GM11168 (cell line): ENCODE measurements at regions not wholly inside any gene's neighbourhood (a gene's known extent, or its start where the extent isn't known, plus 50 kb on each side); places are given as distances from the start of the nearest gene placed in this dataset.

Experiments used
- in situ Hi-C: fragments of 300-500 bp; cut with MboI; formaldehyde crosslinking; loops from one replicate; pipeline ENCODE4 v1.12.0; 2022; ENCODE audit warnings: low sequenced_read_pairs; ENCODE audit not compliant: unreplicated experiment

DNA sequence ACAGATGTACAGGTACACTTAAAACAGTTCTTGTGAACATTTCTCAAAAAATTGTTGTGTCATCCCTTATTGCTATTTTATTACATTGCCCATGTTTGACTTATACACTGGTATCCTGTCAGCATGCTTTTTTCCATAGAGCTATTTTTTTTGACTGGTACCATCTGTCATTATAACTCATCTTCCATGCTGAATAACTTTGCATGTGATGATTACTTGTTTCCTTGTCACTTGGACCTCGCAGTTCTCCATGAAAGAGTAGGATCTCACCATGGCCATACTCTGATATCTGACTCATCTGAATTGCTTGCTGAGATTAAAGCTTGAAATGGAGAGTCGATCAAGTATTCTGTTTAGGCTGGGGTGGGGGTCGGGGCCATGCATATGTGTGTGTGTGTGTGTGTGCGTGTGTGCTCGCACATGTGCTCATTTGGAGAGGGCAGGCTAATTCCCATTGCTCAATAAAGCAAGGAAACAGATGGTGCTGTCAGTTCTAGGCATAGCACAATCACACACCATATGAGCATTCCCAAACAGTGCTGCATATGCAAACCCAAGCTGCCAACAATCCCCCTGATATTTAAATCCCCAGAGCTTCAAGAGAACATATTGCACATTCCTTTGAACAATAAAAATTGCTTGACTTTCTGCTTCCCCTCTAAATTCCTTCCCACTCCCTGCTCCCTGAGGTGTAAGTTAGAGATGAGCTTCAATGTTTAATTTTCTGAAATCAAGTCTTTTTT lies 62.9 kb downstream of the NHLRC3 start:
- in situ Hi-C loops: no loop called here

DNA sequence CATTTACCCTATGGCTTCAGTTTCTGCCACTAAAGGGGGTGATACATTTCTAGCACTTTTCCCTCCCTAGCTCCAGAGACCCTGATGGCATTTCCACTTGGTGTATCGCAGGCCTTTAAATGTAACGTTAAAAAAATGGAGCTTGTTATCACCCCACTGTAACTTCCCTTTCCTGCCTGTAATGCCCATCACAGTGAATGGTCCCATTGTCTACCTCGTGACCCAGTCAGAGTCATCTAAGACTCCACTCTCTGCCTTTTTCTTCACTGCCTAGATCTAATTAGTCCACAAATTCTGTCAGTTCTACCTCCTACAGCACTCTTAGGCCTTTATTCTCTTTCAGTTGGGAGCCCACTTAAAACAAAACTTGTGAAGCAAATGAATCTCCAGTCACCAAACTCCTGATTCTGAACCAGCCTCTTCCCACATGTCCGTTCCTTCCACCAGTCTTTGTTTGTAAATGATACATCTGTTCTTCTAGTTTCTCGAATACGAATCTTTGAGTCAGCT lies 64.8 kb downstream of the NHLRC3 start:
- in situ Hi-C loops: no loop called here

DNA sequence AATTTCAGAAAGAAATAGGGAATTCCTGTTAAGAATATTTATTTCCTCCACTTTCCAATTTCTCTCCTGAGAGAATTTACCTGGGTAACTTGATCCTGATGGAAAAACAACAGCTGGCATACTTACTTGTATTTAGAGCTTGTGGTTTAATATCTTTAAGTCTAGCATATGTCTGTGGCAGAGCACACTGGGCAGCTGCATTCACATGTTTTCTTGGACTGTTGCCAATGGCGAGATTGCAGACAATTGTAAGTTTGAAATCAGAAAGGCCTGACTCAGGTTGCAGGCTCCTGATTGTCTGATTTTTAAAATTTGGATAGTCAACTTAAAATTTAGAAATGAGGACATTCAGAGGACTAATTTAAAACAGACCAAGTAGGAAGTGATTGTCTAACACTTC lies 66.9 kb downstream of the NHLRC3 start:
- in situ Hi-C loops: no loop called here

DNA sequence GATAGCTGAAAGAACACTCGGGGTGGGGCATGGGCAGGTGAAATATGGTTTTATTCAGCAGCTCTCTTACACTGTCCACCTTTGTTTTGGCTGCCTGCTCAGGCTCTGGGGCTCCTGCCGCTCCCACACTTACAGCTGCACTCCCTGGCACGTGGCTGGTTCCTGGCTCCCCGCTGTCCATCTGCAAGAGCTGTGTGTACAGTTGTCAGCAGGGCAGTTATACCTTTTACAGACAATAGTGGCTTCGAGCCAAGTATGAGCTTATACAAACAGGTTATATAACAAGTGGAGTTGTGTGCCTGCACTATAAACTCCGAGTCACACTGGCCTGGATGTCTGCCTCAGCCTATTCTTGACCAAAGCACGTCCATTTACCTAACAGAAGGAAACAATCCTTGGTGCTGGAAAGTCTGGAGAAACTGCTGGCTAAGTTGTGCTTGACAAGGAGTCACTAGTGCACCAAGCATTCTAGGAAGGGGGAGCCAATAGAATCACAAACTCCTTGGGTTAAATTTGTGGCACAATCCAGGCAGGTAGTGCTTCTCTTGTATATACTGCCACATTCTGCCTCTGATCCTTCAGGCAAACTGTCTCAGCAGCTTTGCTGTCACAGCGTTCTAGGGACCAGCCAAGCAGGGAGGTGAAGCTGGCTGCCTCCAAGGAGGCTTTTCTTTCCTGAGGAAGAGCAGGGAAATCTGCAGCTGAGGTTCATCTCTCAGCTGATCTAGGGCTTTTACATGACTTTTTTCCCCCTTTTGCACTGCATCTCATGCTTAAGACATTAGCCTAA lies 68.2 kb downstream of the NHLRC3 start:
- in situ Hi-C loops: no loop called here

DNA sequence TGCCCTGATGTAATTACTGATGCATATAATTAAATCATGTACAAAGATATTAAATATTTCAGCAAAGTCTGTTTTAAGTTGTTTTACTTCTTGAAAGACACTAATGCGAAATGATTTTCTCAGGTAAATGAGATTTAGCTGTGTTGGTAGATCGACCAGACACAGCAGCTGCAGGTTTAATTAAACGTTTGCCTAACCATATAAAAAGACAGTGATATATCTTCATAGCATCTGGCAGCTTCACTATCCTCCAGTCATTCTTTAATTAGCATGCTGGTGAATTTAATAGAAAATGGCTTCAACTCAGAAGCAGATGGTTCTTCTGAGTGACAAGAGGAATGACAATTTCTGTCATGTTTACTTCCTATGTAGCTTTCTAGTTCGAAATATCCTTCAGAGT lies 69.3 kb downstream of the NHLRC3 start:
- in situ Hi-C loops: no loop called here

DNA sequence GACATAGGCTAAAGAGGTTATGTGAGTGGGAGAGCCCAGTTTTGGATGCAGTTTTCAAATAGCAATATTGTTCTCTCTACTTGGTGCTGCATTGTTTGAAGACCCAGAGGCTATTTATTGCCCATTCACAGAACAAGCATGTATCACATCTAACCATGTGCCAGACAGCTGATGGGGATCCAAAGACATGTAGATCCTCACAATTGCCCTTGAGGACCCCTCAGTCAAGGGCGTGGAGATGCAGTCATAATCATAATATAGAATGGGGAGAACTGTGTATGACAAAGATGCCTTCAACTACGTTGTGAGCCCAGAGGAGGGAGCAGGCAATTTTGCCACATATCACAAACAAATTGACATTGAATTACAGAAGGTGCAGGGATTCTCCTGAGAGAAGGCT lies 70.5 kb downstream of the NHLRC3 start:
- in situ Hi-C loops: no loop called here

DNA sequence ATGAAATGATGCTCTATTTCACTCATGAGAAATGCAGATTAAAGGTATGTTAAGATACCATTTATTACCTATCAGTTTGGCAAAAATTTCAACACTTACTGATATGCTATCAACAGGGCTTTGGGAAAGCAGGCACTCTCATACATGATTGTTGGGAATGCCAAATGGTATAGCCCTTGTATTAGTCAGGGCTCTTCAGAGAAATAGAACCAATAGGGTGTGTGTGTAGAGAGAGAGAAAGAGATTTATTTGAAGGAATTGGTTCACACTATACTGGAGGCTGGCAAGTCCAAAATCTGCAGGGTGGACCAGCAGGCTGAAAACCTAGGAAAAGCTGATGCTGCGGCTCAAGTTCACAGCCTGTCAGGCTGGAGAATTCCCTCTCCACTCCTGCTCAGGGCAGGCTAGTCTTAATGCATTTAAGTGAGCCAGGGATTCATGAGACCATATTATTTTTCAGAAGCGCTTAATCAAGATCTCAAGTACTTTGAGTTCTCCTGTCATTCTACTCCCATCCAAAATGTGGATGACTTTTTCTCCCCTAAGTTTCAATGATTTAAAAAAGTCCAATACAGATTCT lies 72.4 kb downstream of the NHLRC3 start:
- in situ Hi-C loops: no loop called here

DNA sequence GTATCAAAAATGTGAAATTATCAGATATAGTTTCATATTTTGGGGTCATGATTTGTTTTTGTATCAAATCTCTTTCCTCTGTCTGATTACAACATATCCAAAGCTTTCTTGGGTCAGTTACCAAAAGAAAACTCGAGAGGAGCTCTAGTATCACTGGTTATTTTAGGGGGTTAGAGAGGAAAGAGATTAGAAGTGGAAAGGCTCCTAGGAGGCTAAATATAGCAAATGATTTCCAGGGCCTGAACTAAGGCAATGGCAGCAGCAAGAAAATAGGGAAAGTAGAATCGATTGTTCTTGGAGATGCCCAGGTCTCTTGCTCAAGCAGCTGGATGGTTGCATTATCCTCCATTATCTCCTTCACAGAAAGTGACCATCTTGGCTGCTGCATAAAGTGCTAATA lies 72.9 kb downstream of the NHLRC3 start:
- in situ Hi-C loops: no loop called here

DNA sequence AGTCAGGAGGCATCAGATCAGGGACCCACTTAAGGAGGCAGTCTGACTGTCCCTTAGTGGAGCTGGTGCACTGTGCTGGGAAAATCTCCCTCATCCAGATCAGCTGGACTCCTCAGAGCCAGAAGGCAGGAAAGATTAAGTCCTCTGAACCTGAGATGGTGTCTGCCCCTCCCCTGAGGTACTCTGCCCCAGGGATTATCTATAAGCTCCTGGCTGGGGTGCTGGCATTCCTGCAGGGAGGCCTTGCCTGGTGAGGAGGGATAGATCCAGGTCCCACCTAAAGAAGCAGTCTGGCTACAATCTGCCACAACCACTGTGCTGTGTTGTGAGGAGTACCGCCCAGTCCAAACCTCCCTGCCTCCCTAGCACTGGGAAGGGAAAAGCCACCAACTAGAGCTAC lies 81.2 kb downstream of the NHLRC3 start:
- in situ Hi-C loops: no loop called here

DNA sequence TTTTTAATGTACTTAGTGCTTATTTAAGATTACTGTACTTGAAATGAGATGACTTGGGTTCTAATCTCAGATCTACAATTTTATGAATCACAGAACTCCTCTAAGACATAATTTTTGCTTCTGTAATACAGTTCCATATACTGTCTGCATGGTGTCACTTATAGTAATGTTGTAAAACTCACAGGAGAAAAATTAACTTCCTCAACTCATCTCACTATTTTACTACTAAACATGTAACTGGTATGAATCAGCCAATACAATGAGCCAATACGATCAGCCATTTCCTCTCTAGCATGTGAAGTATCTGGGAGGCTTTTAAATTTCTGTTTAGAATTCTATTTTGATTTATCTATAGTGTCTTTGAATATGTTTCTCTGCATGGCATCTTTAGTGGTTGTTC lies 85.3 kb downstream of the NHLRC3 start:
- in situ Hi-C loops: no loop called here

DNA sequence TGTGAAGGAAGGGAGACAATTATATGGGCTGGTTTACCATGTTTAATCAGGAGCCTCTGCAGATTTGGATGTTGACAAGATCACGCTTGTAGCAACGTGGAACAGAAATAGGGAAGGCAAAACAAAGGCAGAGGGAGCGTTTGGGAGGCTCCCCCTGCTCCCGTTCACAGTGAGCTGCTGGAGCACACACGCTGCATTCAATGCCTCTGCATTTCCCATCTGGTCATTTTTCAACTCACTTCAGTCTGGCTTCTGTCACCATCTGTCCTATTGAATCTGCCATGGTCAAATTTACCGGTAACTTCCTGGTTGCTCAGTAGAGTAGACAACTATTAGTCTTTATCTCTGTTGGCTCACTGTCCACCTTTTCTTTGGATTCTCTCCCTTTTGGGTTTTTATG lies 91.0 kb downstream of the NHLRC3 start:
- in situ Hi-C loops: no loop called here

DNA sequence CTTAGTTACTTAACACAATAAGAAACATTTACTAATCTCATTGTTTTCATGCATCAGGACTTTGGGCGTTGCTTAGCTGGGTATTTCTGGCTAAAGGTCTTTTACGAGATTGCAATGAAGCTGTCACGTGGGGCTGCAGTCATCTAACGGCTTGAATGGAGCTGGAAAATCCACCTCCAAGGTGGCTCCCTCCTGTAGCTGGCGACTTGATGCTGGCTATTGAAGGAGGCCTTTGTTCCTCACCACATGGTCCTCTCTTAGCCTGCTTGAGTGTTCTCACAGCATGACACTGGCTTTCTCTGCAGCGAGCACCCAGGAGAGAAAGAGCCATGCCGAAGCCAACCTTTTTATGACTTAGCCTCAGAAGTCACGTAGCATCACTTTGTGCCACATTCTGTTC lies 92.0 kb downstream of the NHLRC3 start:
- in situ Hi-C loops: no loop called here

DNA sequence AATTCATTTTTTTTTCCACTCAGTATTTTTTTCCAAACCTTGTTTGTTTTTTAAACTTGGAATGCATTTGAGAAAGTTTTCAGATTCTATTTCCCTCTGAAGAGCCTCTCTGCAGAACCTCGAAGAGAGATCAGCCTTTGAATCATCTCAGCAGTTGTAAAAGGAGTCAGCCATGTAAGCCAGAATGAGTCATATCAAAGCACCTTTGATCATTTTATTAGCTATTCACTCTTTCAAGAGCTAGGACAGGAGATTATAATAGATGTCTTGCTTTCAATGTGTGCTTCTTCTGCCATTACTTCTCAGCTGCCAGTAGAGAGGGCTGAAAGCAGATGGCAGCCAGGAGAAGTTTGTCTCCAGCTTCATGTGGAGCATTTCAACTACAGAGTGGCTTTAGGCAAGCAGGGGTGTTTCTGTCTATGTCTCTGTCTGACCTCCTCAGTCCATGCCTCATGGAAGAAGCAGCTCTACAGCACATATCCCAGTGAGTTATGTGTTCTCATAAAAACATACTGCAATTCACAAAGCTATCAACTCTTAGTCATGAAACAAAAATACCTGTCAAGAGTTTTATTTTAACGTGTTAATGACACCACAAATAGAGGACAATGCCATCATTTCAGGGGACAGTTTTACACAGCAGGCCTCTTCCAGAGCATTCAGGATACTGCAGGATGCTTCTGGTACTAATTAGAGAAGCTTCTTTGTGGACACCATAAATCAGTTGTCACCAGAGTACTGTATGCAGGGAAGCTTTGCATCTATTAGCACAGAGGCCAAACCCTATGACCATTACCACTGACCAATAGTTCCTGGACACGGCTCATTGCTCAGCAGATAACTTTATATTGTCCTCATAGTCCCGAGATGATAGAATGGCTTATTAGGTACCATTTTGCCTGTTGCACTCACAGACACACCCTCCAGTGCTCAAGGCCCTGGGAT lies 94.3 kb downstream of the NHLRC3 start:
- in situ Hi-C loops: no loop called here

DNA sequence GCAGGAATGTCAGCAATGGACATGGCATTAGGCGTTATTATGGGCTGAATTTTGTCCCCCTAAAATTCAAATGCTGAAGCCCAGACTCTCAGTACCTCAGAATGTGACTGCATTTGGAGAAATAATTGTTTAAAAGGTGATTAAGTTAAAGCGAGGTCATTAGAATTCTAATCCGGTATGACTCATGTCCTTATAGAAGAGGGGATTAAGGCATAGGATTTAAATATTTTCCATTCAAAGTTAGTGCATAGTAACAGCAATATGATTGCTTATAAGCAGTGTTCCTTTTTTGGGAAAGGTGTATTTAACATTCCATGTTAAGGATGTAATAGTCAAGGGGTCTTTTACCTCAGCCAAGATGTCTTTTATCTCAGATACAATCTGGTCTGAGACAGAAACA lies 95.5 kb downstream of the NHLRC3 start:
- in situ Hi-C loops: no loop called here

DNA sequence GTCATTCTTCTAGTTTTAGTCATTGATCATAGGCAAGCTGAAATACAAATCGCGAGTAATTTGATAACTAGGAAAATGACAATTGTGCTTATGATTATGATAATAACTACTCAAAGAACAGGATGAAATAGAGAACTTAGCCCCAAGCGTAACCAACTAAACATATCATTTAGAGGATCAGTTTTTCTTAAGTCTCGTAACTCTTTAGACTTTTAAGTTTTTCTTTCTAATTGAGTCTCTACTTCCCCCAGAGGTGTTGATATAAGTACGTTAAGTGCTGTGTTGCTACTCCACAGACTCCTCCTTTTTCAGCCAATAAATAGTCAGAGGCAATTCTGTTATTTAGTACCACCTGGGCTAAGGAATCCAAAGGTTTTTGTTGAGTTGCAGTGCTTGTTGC lies 96.3 kb downstream of the NHLRC3 start:
- in situ Hi-C loops: no loop called here

DNA sequence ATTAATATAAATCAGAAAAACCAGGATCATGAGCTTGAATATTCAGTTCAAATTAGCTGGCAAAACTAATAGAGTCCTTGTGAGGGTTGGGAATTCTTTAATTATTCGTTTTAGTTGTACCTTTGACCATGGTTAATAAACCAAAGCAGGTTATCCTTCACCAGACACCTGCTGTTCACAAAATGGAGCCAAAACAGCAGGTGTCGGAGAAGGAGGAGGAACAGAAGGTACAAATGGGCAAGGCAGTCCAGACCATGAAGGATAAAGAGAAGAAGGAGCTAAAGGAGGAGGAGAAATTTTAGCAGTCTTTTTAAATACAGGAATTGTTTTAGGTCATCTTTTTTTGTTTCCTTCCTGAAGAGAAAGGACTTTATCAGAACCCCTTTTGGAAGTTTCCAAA lies 106.1 kb downstream of the NHLRC3 start:
- in situ Hi-C loops: no loop called here

DNA sequence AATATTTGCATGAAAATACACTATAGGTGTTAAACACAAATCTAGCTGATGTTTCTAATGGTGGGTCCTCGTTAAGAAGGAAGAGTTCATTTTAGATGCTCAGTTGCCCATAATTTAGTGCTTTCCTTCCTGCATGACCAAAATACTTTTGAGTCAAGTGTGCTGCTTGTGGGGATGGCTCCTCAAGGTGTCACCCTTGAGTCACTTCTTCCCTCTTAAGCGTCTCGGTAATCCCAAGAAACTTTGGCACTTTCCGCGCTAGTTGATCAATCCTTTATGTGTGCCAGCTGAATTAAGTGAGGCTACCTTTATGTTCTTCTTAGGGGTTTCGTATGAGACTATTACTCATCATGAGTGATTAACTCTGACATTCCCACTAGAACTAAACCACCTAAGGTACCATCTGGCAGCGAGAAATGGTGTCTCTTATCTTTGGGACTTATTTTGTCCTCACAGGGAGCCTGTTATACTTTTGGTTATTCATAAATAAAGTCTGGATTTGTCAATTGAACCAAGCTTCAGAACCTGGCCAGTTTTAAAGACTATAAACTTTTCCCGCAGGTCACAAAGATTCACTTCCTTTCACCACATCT lies 106.8 kb downstream of the NHLRC3 start:
- in situ Hi-C loops: no loop called here

DNA sequence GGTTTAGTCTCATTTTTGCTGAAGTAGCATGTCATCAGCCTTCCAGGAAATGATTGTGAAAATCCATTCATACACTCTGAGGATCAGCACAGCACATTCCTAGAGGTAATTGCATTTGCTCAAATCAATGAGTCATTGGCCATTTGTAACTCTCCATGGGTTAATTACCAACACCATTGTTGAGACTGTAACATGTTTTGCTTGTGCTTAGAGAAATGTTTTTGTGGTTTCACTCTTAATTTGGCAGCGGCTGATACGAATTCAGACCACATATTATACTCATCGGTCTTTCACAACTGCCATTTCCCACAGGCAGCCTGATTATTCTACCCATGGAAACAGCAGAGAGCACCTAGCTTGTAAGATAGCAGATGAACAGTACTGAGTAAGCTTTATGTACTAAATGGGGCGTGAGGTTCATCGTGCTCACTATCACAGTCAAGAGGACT lies 110.3 kb downstream of the NHLRC3 start:
- in situ Hi-C loops: no loop called here

DNA sequence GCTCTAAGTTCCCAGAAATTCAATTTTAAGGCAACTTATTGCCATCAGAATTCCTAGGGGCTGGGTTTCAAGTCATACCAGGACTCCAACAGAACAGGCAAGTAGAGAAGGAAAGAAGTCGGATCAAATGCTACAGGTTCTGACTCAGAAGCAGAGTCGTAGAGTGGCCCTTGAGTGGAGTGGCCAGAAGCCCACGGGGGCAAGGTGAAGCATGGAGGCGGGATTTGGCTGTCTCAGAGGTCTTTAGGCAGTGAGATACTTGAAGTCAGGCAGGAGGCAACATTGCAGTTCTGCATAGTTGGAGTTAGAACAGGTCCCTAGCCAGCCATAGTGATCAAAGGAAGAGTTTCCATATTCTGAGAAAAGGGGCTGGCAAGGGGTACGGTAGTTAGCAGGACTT lies 111.6 kb downstream of the NHLRC3 start:
- in situ Hi-C loops: no loop called here

DNA sequence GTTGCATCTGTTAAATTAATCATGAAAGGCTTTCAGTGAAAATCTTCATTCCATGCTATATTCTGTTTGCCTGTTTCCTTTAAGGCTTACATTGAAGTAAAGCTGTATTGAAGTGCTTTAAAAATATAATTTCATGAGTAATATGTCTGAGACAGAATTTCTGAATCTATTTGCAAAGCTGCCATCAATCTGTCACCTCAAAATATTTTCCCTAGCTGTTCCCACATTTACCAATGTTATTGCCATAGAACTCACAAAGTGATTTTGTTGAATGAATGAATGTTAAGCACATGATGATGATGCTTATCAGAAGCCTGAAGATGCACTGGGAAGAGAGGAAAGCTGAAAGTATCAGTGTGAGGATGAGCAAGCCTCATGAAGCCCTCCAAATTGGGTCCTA lies 115.8 kb downstream of the NHLRC3 start:
- in situ Hi-C loops: no loop called here
